Psoas muscle (tissue), 7 donors: ENCODE measurements at regions not wholly inside any gene's neighbourhood (a gene's known extent, or its start where the extent isn't known, plus 50 kb on each side); places are given as distances from the start of the nearest gene placed in this dataset.

ENCODE experiments used
- ATAC-seq, 4 donors: fragments of 200-7000 bp; cut with Tn5 transposase; one replicate each; pipeline ENCODE4 v1.9.1; 2020; ENCODE audit warnings: moderate library complexity in 3 of 4, mild to moderate bottlenecking in 2 of 4
- DNase-seq, 2 donors: peaks; one replicate each; pipeline ENCODE4 v3.0.0-alpha.2; 2020
- H3K27ac ChIP-seq: fragments of 200-600 bp; one replicate; pipeline ENCODE4 v1.8.0; 2022
- H3K27me3 ChIP-seq, 3 donors: fragments of 200-600 bp in 1 of 3; one replicate each; pipeline versions ENCODE4 v1.6.1 to v1.8.0; 2013 to 2022; ENCODE audit warnings: low read length in 2 of 3, mild to moderate bottlenecking in 2 of 3, moderate library complexity in 1 of 3; ENCODE audit not compliant: insufficient read depth in 3 of 3
- H3K36me3 ChIP-seq, 2 donors: fragments of 200-600 bp in 1 of 2; one replicate each; pipeline versions ENCODE4 v1.6.1 to v1.8.0; 2013 to 2022; ENCODE audit warnings: low read depth in 1 of 2, mild to moderate bottlenecking in 1 of 2, moderate library complexity in 1 of 2; ENCODE audit not compliant: insufficient read depth in 1 of 2
- H3K4me1 ChIP-seq: fragments of 200-600 bp; one replicate; pipeline ENCODE4 v1.8.0; 2022
- H3K4me3 ChIP-seq: fragments of 200-600 bp; one replicate; pipeline ENCODE4 v1.8.0; 2022; ENCODE audit warnings: mild to moderate bottlenecking
- H3K9me3 ChIP-seq: fragments of 200-600 bp; one replicate; pipeline ENCODE4 v1.8.0; 2022
- WGBS, 3 donors: extraction: QIAGEN DNeasy Blood & Tissue Kit; methylation state at CpG; one replicate each; pipeline versions ENCODE4 v1.1.6 to v1.1.7; 2013; 5-methylcytosine and 5-hydroxymethylcytosine counted together
- intact Hi-C, 2 donors: fragments of 100-400 bp; cut with DNase I; formaldehyde crosslinking; loops; one replicate each; pipeline versions ENCODE4 v1.11.0 to v1.14.2; 2022
- TF ChIP-seq, protein P1 (sequence below): fragments of 200-600 bp; IDR thresholded peaks from one replicate; pipeline ENCODE4 v1.8.0; 2022; ENCODE audit warnings: antibody characterized with exemption
- donor health status: healthy with polysubstance abuse.
- donor health status: DM: no; HTN: no; CAD: no; lungs with moderate emphysema.
- donor health status: Bipolar disorder and iron deficiency.
- donor health status: healthy.
- donor health status: DM: yes; HTN: yes; CAD: no.
- donor health status: DM: no; HTN: no; CAD: no.
- donor health status: DM: yes; HTN: yes; CAD: no.

DNA sequence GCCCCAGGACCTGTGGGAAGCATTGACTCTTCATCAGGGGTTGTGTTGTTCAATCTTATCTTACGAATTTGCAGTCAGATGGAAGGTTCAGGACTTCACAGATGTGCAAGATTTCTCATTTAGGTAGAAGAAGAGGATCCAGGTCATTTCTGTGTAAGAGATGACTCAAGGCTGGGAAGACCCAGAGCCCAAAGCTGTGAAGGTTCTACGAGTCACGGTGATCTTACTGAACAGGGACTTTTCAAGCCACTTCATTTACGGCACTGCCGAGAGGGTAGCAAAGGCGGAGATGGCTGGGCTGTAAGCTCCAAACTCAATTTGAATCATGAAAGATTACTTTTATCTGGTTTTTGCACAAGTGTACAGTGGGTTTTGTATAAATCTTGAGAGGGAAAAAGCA, 228.0 kb upstream of the MEX3C start:
- no peak for DNase-seq
- TF ChIP-seq, protein P1, sequence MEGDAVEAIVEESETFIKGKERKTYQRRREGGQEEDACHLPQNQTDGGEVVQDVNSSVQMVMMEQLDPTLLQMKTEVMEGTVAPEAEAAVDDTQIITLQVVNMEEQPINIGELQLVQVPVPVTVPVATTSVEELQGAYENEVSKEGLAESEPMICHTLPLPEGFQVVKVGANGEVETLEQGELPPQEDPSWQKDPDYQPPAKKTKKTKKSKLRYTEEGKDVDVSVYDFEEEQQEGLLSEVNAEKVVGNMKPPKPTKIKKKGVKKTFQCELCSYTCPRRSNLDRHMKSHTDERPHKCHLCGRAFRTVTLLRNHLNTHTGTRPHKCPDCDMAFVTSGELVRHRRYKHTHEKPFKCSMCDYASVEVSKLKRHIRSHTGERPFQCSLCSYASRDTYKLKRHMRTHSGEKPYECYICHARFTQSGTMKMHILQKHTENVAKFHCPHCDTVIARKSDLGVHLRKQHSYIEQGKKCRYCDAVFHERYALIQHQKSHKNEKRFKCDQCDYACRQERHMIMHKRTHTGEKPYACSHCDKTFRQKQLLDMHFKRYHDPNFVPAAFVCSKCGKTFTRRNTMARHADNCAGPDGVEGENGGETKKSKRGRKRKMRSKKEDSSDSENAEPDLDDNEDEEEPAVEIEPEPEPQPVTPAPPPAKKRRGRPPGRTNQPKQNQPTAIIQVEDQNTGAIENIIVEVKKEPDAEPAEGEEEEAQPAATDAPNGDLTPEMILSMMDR, result no peak
- H3K9me3 ChIP-seq, result no peaks in the 10 kb centered on the region
- H3K4me3 ChIP-seq, result no peak overlapping the region
- no peaks in the 10 kb centered on the region for H3K36me3 ChIP-seq
- H3K4me1 ChIP-seq, result no peaks in the 10 kb centered on the region
- WGBS, 3 donors, result 74 to 85% (median 83%) methylated on average over 6 of the region's 6 CpGs
- intact Hi-C loops, result no loop called here
- no peak overlapping the region for H3K27ac ChIP-seq
- ATAC-seq, result no peak
- H3K27me3 ChIP-seq, result peaks cover 0 to 2% (median 0%) of the 10 kb centered on the region in 3 donors

DNA sequence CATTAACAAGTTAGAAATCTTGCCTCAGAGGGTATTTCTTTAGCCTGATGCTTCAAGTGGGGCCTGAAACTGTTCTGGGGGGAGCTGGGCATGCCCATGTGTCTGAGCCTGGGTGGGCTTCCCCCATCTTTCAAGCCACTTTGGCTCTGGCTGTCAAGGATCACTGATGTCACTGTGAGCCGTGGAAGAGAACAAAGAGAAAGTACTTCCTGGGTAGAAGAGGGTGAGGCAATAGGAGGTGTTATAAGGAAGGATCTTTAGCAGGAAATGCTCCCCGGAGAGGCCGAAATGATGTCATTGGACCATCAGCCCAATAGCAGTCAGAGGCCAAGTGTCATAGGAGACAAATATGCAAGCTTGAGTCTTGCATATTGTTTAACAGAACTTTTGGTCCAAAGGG, 228.4 kb upstream of the MEX3C start:
- intact Hi-C loops, result no loop called here
- Histone ChIP-seq H3K4me3 (no peak overlapping the region), H3K27me3 (peaks cover 0 to 2% (median 0%) of the 10 kb centered on the region in 3 donors), H3K9me3 (no peaks in the 10 kb centered on the region), H3K4me1 (no peaks in the 10 kb centered on the region), H3K27ac (no peak overlapping the region), H3K36me3 (no peaks in the 10 kb centered on the region)
- DNase-seq (peak in 1 of 2 donors; percentile 13), ATAC-seq (no peak)
- WGBS, 3 donors, result 53 to 67% (median 53%) methylated on average over 3 of the region's 3 CpGs
- TF ChIP-seq, protein P1, result no peak

DNA sequence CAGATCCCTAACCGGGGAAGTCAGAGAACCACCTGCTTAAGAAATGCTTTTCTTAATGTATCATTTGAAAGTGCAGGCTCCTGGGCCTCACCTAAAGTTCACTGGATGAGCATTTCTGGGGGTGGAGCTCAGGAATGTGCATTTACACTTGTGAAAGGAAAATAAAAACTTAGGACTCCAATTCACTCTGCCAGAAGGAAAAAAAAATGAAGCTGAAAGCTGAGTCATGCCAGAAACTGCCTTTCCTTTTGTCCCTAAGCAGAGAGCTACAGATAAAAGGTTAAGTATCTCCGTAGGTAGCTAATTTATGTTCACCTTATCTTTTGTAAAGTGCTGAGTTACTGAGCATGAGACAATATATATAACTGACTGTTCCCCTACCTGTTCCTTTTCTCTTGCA, 229.5 kb upstream of the MEX3C start:
- intact Hi-C loops, result no loop called here

DNA sequence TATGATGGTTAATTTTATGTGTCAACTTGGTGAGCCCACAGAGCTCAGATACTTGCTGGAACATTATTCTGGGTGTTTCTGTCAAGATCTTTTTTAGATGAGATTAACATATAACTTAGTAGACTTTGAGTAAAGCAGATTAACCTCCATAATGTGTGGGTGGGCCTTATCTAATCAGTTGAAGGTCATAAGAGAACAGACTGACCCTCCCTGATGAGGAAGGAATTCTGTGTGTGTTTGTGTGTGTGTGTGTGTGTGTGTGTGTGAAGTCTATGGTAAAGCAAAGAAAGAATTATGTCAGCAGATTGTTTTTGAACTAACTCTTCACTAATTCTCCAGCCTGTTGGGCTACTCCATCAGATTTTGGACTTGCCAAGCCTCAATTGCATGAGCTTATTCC, 232.2 kb upstream of the MEX3C start:
- Histone ChIP-seq H3K27ac (no peak overlapping the region), H3K27me3 (peaks cover 0 to 2% (median 0%) of the 10 kb centered on the region in 3 donors), H3K36me3 (no peaks in the 10 kb centered on the region), H3K4me1 (no peaks in the 10 kb centered on the region), H3K9me3 (no peaks in the 10 kb centered on the region), H3K4me3 (no peak overlapping the region)
- intact Hi-C loops, result no loop called here
- DNase-seq (no peak), ATAC-seq (no peak)
- TF ChIP-seq, protein P1, result no peak

More for the DNA sequence above, 229.5 kb upstream of the MEX3C start:
- Histone ChIP-seq H3K27ac (no peak overlapping the region), H3K36me3 (no peaks in the 10 kb centered on the region), H3K4me1 (no peaks in the 10 kb centered on the region), H3K9me3 (no peaks in the 10 kb centered on the region), H3K27me3 (peaks cover 0 to 2% (median 0%) of the 10 kb centered on the region in 3 donors), H3K4me3 (no peak overlapping the region)
- WGBS, 3 donors, result 76 to 83% (median 81%) methylated on average over 2 of the region's 2 CpGs
- DNase-seq (no peak), ATAC-seq (no peak)
- TF ChIP-seq, protein P1, result no peak

DNA sequence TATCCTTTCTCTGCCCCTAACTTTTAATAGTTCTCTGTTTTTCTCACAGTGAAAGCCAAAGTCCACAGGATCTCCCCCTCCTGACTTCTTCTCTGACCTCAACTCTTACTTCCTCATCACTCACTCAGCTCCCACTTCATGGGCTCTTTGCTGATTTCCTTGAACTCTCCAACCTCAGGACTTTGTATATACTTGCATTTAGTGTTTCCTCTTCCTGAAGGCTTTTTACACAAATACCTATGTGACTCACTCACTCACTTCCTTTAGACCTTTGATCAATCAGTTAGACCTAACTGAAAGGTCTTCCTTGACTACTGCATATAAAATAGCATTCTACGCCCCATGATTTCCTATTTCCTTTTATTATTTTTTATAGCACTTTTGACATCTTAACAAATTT, 233.1 kb upstream of the MEX3C start:
- no peaks in the 10 kb centered on the region for H3K9me3 ChIP-seq
- H3K4me1 ChIP-seq, result no peaks in the 10 kb centered on the region
- H3K36me3 ChIP-seq, result no peaks in the 10 kb centered on the region
- peaks cover 0 to 2% (median 0%) of the 10 kb centered on the region in 3 donors for H3K27me3 ChIP-seq
- 67 to 91% (median 88%) methylated on average over 1 of the region's 1 CpG for WGBS, 3 donors
- intact Hi-C loops, result no loop called here
- TF ChIP-seq, protein P1, result no peak
- no peak overlapping the region for H3K27ac ChIP-seq
- ATAC-seq (no peak), DNase-seq (no peak)
- no peak overlapping the region for H3K4me3 ChIP-seq
